Stimulated activated CD4-positive, alpha-beta T cell treated with anti-CD3 and anti-CD28 coated beads, Interleukin-15, amount 100 ng/mL, for 24 hours (primary cell): ENCODE measurements at regions not wholly inside any gene's neighbourhood (a gene's known extent, or its start where the extent isn't known, plus 50 kb on each side); places are given as distances from the start of the nearest gene placed in this dataset.
A peak's percentile ranks its signal among the peaks of the same experiment; 100 is the strongest.
"Not testable (repeated sequence)": the region's sequence is repeated elsewhere in the genome, so short reads cannot be mapped to it uniquely, and the experiment has no call there.

Source experiments
- DNase-seq: peaks from one replicate; pipeline ENCODE4 v3.0.0-alpha.2; 2020

DNA sequence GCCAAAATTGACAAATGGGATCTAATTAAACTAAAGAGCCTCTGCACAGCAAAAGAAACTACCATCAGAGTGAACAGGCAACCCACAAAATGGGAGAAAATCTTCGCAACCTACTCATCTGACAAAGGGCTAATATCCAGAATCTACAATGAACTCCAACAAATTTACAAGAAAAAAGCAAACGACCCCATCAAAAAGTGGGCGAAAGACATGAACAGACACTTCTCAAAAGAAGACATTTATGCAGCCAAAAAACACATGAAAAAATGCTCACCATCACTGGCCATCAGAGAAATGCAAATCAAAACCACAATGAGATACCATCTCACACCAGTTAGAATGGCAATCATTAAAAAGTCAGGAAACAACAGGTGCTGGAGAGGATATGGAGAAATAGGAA, 261.4 kb upstream of the HNRNPA3 start:
- DNase-seq, result not testable (repeated sequence)

GRCh38 chr2:176956791-176957190, 255.8 kb upstream of the HNRNPA3 start:
- no peak for DNase-seq

DNA sequence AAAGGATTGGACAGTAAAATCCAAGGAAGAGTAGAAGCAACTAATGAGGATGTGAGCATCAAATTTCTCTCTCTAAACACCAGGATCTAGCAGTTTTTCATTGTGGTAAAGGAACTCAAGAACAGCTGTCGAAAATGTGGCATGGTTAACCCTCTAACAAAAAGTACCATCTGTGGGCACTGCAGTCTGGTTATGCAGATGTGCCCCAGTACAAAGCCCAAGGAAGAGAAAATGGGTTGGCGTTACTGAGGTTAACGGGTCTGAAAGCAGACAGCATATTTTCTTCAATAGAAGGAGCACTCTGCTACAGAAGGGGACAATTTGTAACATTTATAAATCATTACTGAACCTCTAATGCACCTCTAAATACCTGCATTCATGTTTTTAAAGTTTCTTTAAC, 253.0 kb upstream of the HNRNPA3 start:
- no peak for DNase-seq

- DNase-seq, result no peak
Observed at GRCh38 chr2:176960061-176960460, 252.5 kb upstream of the HNRNPA3 start.

DNA sequence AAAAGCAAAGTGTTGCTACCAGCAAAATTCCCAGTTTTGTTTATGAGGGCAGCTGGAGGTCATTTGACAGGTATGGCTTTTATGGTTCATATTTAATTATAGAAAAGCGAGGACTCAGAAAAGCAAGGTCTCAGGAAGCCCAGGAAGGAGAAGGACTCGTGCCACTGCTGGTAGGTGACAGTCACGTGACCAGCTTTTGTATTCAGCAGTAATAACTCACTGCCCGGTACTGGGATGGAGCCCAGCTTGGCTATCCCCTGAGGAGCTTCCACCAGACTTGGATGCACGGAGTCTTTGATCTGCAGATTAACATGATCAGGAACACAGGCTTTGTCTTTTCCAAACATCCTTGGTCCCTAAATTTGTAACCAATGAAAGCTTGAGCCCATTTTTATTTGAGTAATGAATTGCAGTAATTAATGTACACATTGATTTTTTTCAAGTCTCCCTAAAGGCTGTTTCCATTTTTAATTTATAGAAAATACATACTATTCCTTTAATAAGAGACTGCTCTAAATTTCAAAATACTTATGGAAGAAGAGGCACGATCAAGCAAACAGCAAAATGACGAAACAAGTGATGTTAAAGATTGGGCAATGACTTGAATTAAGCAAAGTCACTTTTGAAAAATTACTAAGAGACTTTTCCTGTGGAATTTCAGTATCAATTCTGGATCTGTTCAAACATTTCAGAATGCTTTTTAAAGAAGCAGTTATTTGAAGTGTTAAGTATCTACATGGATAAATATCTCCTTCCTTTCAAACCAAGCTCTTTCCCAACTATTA, 251.7 kb upstream of the HNRNPA3 start:
- no peak for DNase-seq

- no peak for DNase-seq
Observed at GRCh38 chr2:176961775-176962619, 250.6 kb upstream of the HNRNPA3 start.

DNA sequence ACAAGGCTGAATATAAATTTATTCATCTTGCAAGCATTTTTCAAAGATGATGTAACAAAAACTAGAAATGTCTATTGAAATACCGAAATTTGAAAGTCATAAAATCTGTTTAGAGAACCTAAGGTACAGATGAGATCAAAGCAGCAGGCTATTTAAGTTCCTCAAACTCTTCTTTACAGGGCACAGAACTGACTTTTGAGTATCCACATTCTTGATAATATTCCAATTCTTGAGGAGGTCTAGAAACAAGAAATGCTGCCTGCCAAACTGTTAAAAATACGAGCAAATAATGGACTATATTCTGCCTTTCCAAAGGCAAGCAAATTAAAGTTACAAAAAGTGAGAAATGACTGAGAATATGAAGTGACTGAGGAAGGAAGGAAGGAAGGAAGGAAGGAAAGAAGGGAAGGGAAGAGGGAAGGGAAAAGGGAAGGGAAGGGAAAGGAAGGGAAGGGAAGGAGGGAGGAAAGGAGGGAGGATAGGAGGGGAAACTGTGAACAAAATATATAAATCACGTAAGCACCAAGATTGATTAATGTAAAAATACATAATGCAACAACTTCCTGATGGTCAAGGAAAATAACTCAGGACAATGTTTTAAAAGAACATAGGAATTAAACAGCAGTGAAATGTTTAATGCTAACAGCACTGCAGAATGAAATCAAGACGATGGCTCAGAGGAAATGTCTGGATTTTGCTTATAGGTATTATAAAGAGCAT, 248.9 kb upstream of the HNRNPA3 start:
- no peak for DNase-seq

GRCh38 chr2:176967911-176968450, 244.6 kb upstream of the HNRNPA3 start:
- DNase-seq, result no peak

DNA sequence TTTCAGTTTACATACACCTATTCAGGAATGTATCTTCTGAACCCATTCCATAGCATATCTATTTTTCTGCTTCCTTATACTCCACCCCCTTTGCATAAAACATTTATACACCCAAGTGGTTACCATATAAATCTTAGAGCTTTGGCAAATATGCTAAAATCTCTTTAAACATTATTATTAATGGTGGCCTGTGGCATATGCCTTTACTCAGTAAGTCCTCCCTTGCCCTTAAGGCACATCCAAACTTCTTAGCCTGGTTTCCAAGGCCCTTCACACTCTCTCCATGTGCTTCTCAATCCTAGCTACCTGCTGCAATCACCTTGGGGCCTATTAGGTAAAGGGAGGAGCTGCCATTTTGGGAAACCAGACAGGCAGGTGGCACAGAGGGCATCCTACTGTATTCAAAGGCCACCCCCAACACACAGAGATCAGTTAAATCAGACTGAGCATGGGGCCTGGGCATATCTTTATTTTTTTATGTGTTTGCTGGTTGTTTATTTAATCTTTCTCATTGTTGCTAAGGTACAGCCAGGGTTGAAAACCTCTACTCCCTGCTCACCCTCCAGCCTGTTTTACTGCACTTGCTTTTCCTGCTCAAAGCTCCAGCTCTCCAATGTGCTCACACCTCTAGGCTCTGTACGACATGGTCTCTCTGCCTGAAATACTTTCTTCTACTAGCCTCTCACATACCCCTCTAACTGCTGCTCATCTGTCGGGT, 242.8 kb upstream of the HNRNPA3 start:
- no peak for DNase-seq

DNA sequence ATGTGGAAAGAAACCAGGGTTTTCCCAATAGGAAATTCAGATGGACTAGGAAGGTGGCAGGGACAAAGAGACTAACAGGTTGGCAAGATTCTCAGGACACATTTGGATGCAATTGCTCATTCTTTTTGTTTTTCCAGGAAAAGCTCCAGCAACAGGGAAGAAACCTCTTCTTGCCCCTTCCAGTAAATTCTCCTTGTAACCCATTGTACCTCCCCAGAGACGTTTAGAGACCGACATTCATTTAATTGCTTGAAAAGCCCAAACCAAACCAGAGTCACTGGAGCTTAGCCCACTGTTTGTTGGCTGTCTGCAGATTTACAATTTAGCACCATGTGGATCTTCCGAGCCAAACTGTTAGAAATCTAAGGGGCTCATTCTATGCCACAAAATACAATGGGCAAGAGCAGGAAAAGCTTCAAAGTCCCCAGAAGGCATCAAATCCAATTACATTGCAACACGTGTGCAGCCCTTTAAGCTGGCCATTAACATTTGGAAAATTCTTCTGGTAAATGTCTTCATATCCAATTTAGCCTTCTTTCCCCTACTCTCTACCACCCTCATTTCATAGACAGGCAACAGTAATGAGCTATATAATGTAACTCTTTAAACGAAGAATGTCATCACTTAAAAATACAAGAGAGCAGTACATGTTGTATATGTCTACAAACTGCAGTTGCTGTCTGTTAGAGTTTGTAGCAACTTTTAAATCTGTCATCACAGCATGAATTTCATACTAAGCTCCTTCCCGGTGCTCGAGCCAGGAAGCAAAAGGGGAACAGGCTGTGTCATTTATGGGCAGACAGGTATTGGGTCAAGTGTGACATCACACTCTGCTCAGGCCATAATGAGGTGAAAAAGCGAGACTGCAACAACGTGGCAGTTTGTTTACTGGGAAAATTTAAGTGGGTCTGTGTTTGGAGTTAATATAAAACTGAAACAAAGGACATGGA, 235.6 kb upstream of the HNRNPA3 start:
- DNase-seq, result no peak

DNA sequence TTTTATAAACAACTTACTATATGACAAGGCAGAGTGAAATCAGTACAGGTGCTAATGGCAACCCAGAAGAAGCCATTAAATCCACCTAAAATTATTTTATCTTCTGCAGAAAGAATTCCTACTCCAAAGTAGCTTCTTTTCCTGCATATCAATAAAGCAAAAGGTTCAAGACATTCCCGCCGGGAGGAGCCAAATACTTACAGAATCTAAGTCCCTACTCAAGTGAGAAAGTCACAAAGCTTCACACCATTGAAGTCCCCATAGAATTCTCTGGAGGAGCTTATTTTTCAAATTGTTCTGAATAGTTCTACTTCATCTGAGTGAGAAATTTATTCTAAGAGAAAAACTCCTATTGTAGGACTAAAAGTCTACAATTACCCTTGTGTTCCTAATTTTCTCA, 233.7 kb upstream of the HNRNPA3 start:
- DNase-seq, result no peak

GRCh38 chr2:176979981-176980710, 232.4 kb upstream of the HNRNPA3 start:
- no peak for DNase-seq

GRCh38 chr2:176984987-176985386, 227.6 kb upstream of the HNRNPA3 start:
- DNase-seq, result no peak

DNA sequence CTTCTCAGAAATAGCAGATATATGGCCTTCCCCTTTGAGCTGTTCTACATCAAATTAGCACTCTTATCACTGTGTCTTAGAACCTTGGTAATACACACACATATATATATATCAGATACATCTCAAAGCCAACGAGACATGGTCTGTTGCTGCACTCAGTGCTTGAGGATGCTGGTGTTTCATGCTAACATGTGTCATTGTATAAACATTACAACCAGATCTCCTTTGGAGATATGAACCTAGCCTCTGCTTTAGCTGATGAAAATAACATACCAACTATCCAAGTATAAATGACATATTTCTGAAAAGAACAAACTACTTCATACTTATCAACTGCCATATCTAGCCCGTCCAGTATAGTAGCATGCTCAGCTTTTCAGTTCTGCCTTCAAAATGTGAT, 226.7 kb upstream of the HNRNPA3 start:
- no peak for DNase-seq

GRCh38 chr2:176986487-176986886, 226.1 kb upstream of the HNRNPA3 start:
- no peak for DNase-seq

GRCh38 chr2:176991411-176991810, 221.2 kb upstream of the HNRNPA3 start:
- DNase-seq, result no peak

DNA sequence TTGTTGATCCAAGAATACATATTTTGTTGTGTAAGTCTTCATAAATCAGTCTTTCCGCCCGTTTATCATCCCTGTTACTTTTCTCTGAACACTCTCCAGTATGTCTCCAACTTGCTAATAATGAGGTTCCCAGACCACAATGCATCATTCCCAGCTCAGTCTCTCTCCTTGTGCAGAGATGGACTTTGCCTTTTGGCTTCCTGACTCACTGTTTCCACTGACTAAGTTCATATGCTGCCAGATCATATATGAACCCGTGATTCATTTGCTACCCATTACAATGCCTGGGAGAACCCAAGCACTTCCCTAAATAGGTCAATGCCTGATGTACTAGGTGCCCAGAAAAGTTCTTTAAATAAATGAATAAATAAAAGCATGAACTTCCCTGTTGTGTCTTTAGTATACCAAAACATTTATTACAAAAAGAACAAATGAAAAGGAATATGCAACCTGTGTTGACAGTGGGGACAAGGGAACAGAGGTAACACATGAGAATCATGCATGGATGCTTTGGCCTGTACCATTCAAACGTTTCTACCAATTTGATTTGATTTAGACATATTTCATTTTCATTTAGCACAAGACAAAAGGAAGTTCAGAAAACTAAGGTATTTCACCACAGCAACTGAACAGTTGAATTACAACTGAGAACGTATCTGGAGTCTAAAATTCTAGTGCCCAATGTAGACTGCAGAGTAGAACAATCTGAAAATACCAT, 215.4 kb upstream of the HNRNPA3 start:
- peak; percentile 38 for DNase-seq

- no peak for DNase-seq
Observed at GRCh38 chr2:176997792-176998169, 214.8 kb upstream of the HNRNPA3 start.

DNA sequence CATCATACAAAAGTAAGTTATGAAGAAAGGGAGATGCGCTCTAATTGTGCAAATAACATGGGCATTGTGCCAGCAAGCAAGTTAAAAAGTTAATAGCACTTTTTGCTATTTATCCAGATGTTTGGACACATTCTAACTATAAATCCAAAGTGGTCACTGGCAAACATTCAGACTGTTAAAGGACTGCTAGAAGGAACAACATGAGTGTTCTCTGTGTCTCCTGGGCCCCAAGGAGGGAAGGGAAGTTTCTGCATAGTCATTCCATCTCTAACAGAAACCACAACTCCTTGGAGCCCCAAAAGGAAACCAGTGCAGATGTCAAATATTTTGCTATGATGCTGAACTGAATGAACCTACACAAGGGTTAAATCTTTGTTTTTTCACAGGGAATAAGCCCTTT, 213.3 kb upstream of the HNRNPA3 start:
- DNase-seq, result peak; percentile 6
